ENCODE measurements at regions not wholly inside any gene's neighbourhood (a gene's known extent, or its start where the extent isn't known, plus 50 kb on each side); places are given as distances from the start of the nearest gene placed in this dataset.
A peak's percentile ranks its signal among the peaks of the same experiment; 100 is the strongest.

DNA sequence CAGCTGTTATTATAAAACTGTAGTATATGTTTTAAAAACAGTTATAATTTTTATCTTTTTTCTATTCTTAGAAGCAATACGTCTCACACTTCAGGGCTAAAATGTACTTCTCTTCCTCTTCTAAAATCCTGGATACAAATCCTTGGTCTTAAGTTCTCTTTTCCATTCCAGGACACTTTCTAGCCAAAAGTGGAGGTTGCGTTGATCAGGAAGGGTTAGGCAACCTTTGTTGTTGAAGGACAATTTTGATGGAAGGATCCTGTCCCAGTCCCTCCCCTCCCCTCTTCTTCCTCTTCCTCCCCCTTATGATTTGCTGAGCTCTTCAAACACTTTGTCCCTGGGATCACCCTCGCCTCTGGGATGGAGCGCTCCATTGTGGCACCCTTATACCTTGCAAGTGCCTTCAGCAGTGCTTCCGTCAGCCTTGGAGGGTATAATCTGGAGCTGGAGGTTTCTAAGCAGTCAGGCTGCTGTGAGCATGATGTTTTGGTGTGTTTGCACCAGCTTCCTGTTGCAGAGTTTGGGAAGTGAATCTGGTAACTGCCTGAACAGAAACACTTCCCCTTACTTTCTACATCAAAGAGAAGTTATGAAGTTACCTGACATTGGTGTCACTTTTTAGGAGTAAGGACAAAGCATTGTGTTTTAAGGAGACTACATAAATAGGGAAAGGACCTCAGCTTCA lies 87.4 kb upstream of the SLC38A2 start:
- in situ Hi-C loops (cut with HindIII; ENCODE audit: low sequenced_read_pairs): no loop called here
- TF ChIP-seq, protein P1, sequence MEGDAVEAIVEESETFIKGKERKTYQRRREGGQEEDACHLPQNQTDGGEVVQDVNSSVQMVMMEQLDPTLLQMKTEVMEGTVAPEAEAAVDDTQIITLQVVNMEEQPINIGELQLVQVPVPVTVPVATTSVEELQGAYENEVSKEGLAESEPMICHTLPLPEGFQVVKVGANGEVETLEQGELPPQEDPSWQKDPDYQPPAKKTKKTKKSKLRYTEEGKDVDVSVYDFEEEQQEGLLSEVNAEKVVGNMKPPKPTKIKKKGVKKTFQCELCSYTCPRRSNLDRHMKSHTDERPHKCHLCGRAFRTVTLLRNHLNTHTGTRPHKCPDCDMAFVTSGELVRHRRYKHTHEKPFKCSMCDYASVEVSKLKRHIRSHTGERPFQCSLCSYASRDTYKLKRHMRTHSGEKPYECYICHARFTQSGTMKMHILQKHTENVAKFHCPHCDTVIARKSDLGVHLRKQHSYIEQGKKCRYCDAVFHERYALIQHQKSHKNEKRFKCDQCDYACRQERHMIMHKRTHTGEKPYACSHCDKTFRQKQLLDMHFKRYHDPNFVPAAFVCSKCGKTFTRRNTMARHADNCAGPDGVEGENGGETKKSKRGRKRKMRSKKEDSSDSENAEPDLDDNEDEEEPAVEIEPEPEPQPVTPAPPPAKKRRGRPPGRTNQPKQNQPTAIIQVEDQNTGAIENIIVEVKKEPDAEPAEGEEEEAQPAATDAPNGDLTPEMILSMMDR (IDR thresholded peaks at IDR 0.05; ENCODE audit: low read depth, low read length, missing control alignments): no peak
- no peak overlapping the region for H3K4me3 ChIP-seq (ENCODE audit: low read depth, low read length)
- no peak for DNase-seq (ENCODE audit: low read depth)

DNA sequence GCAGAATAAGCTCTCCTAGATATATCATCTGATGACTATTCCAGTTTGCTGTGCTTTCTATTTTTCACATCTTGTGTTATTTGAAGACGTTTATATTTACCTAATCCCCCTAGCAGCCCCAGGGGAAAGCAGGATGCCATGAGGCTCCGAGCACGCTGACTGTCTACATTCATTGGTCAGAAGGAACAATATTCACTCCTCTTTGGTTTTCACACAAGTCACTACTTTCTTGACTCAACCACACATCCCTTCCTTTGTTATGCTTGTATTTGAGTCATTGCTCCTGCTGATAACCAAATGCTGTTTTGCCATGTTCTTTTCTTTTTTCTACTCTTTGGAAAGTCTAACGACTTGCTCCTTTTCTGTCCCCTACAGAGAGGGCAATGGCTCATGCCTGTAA lies 86.5 kb upstream of the SLC38A2 start:
- TF ChIP-seq, protein P1 (IDR thresholded peaks at IDR 0.05; ENCODE audit: low read depth, low read length, missing control alignments): no peak
- in situ Hi-C loops (cut with HindIII; ENCODE audit: low sequenced_read_pairs): no loop called here
- DNase-seq (ENCODE audit: low read depth): peak; percentile 73
- no peak overlapping the region for H3K4me3 ChIP-seq (ENCODE audit: low read depth, low read length)

DNA sequence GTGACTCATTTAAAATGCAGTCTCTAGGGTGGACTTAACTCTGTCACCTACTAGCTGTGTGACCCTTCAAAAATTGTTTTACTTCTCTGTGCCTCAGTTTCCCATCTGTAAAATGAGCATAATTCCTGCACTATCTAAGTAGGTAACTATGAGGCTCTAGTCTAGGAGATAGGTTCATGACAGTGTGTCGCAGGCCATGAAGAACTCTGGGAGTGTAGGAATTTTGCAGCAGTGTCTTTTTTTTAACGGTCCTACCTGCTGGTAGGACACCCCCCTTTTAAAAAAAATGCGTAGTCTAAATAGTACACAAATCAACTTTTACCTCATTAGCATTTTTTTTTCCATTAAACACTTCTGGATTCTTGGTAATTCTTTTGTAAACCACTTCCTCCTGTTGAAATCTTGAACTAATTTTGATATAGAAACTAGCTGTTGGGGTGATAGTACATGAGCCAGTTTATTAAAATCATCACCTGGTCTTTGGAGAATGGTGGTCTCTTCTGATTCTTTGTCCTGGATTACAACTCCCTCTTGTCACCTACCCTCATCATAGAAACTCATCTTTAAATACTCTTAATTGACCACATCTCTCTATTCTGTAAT lies 86.0 kb upstream of the SLC38A2 start:
- in situ Hi-C loops (cut with HindIII; ENCODE audit: low sequenced_read_pairs): no loop called here
- no peak overlapping the region for H3K4me3 ChIP-seq (ENCODE audit: low read depth, low read length)
- TF ChIP-seq, protein P1 (IDR thresholded peaks at IDR 0.05; ENCODE audit: low read depth, low read length, missing control alignments): no peak
- DNase-seq (ENCODE audit: low read depth): no peak

DNA sequence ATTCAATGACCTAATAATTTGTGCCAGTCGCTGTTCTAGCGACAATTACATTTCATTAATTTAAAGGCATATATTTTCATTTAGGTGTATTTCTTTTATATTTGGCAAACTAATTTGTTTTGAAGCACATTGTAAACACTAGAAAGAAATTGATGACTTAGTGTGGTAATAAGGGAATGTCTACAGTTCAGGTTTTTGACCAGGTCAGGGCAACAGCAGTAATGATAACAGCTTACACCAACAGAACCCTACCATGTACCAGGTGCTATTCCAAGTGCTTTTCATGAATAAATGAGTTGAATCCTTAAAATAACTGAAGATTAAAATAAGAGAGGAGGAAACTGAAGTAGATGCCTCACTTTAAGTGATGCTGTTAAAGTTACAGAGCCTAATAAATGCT lies 85.4 kb upstream of the SLC38A2 start:
- in situ Hi-C loops (cut with HindIII; ENCODE audit: low sequenced_read_pairs): no loop called here
- DNase-seq (ENCODE audit: low read depth): no peak
- TF ChIP-seq, protein P1 (IDR thresholded peaks at IDR 0.05; ENCODE audit: low read depth, low read length, missing control alignments): no peak
- H3K4me3 ChIP-seq (ENCODE audit: low read depth, low read length): no peak overlapping the region

DNA sequence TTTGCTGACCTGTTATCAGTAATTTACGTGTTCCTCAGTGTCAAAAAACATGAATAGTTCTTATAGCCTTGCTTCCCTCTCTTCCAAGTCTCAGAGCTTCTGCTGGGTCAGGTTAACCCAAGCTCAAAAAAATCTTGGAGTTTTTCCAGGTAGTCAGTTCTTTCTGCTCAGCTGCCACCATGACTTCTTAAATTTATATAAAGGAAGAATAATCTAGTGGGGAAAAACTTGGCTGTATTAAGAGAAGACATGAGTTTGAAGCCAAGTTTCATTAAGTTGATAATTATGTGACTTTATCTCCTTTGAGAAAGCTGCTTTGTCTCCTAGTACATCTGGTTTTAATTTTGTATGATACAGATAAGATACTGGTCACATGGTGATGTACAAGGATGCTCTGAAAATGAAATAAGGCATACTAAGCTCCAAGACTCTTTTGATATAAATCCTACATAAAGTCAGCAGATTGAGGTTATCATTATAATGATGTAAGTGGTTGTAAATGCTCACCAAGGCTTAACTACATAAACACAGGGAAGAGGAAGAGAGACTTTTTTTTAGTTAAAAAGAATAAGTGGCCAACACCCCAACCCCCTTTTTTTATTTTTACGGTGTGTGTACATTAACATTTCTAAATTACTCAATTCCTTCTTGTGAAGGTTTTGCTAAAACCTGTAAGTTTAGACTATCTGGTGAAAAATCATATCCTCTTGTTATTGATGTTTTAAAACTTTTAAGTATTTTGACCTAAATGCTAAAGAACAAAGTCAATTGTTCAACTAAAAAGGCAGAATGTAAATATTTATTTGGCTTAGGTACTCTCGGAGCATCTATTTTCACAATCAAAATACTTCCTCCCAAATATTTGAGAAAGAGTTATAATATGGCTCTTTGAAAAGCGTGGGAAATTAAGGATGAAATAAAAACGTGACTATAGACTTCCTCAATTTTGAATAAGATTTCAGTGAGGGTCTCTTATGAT lies 84.1 kb upstream of the SLC38A2 start:
- DNase-seq (ENCODE audit: low read depth): no peak

More for the DNA sequence above, 84.1 kb upstream of the SLC38A2 start:
- TF ChIP-seq, protein P1 (IDR thresholded peaks at IDR 0.05; ENCODE audit: low read depth, low read length, missing control alignments): no peak
- in situ Hi-C loops (cut with HindIII; ENCODE audit: low sequenced_read_pairs): no loop called here
- H3K4me3 ChIP-seq (ENCODE audit: low read depth, low read length): no peak overlapping the region

All from astrocyte of the cerebellum (primary cell).